Sigmoid colon (tissue), 6 donors: ENCODE measurements at regions not wholly inside any gene's neighbourhood (a gene's known extent, or its start where the extent isn't known, plus 50 kb on each side); places are given as distances from the start of the nearest gene placed in this dataset.

Experiments
- DNase-seq: peaks from one replicate; pipeline ENCODE4 v3.0.0-alpha.2; 2019
- H3K27ac ChIP-seq, 4 donors: fragments of 200-600 bp; sonication (generic); one replicate each; pipeline ENCODE4 v1.5.1; 2016 to 2019; ENCODE audit warnings: mild to moderate bottlenecking in 1 of 4
- H3K27me3 ChIP-seq, 3 donors: fragments of 200-600 bp; sonication (generic); one replicate each; pipeline ENCODE4 v1.5.1; 2019; ENCODE audit warnings: mild to moderate bottlenecking in 1 of 3
- H3K36me3 ChIP-seq, 4 donors: fragments of 200-600 bp; sonication (generic); one replicate each; pipeline ENCODE4 v1.5.1; 2016 to 2019
- H3K4me1 ChIP-seq, 4 donors: fragments of 200-600 bp; sonication (generic); one replicate each; pipeline ENCODE4 v1.5.1; 2017 to 2019
- H3K4me3 ChIP-seq, 4 donors: fragments of 200-600 bp; sonication (generic); one replicate each; pipeline ENCODE4 v1.5.1; 2017 to 2019; ENCODE audit warnings: mild to moderate bottlenecking in 2 of 4, moderate library complexity in 1 of 4
- H3K9me3 ChIP-seq, 4 donors: fragments of 200-600 bp in 3 of 4; sonication (generic) in 3 of 4; one replicate each; pipeline versions ENCODE4 v1.5.1 to v1.6.1; 2013 to 2019
- CTCF ChIP-seq, 4 experiments: fragments of 450-650 bp in 3 of 4; fragments of 200-600 bp in 1 of 4; IDR thresholded peaks; one replicate each; pipeline ENCODE4 v1.5.1; 2016 to 2019; ENCODE audit warnings: antibody characterized with exemption in 4 of 4, mild to moderate bottlenecking in 3 of 4, moderate library complexity in 2 of 4
- EP300 ChIP-seq, 4 donors: sonication (generic); formaldehyde crosslinking; IDR thresholded peaks; one replicate each; pipeline ENCODE4 v1.6.1; 2017; ENCODE audit warnings: antibody characterized with exemption in 4 of 4
- POLR2A ChIP-seq, 2 donors: fragments of 450-650 bp; IDR thresholded peaks; one replicate each; pipeline ENCODE4 v1.6.1; 2016; ENCODE audit warnings: antibody characterized with exemption in 2 of 2, mild to moderate bottlenecking in 2 of 2, moderate library complexity in 2 of 2
- POLR2AphosphoS5 ChIP-seq, 4 donors: sonication (generic); formaldehyde crosslinking; IDR thresholded peaks; one replicate each; pipeline ENCODE4 v1.6.1; 2017; ENCODE audit warnings: antibody characterized with exemption in 4 of 4
- WGBS, 2 donors: extraction: QIAGEN DNeasy Blood & Tissue Kit; methylation state at CpG; one replicate each; pipeline ENCODE4 v1.1.7; 2013; 5-methylcytosine and 5-hydroxymethylcytosine counted together
- intact Hi-C: fragments of 100-400 bp; cut with DNase I; formaldehyde crosslinking; loops from one replicate; pipeline ENCODE4 v1.15.1; 2023
- donor health status: healthy with polysubstance abuse.
- donor health status: healthy.

- DNase-seq = no peak
- peak overlapping the region in 1 of 4 donors; percentile 61 for H3K27ac ChIP-seq
- no peaks in the 10 kb centered on the region for H3K36me3 ChIP-seq
- no peak for TF ChIP-seq POLR2AphosphoS5 (IDR thresholded peaks at IDR 0.05)
- no peak for TF ChIP-seq EP300 (IDR thresholded peaks at IDR 0.05)
- H3K4me1 ChIP-seq = peaks cover 0 to 17% (median 15%) of the 10 kb centered on the region in 4 donors
- intact Hi-C loops = no loop called here
- H3K27me3 ChIP-seq = no peaks in the 10 kb centered on the region
- WGBS, 2 donors = 57 to 74% methylated on average over 9 of the region's 9 CpGs
- H3K9me3 ChIP-seq = no peaks in the 10 kb centered on the region
- H3K4me3 ChIP-seq = no peak overlapping the region
Measured at GRCh38 chr10:88095778-88096431, 232.5 kb downstream of the PTEN start.

GRCh38 chr10:88097092-88097516 is 233.7 kb downstream of the PTEN start:
- TF ChIP-seq CTCF (IDR thresholded peaks at IDR 0.05) (no peak), EP300 (IDR thresholded peaks at IDR 0.05) (no peak)
- Histone ChIP-seq H3K36me3 (no peaks in the 10 kb centered on the region), H3K9me3 (no peaks in the 10 kb centered on the region), H3K4me1 (peaks cover 0 to 17% (median 15%) of the 10 kb centered on the region in 4 donors), H3K27ac (no peak overlapping the region), H3K4me3 (no peak overlapping the region), H3K27me3 (no peaks in the 10 kb centered on the region)
- intact Hi-C loops = no loop called here
- no peak for DNase-seq
- WGBS, 2 donors = 89 to 96% methylated on average over 2 of the region's 2 CpGs

- TF ChIP-seq POLR2AphosphoS5 (IDR thresholded peaks at IDR 0.05) (peak in 2 of 4 donors; percentile 10 to 16), EP300 (IDR thresholded peaks at IDR 0.05) (no peak)
- H3K4me3 ChIP-seq = no peak overlapping the region
- no peaks in the 10 kb centered on the region for H3K27me3 ChIP-seq
- intact Hi-C loops = no loop called here
- no peaks in the 10 kb centered on the region for H3K36me3 ChIP-seq
- peaks cover 0 to 17% (median 15%) of the 10 kb centered on the region in 4 donors for H3K4me1 ChIP-seq
- no peak for DNase-seq
- no peak overlapping the region for H3K27ac ChIP-seq
- H3K9me3 ChIP-seq = no peaks in the 10 kb centered on the region
Measured at GRCh38 chr10:88097536-88097935, 234.1 kb downstream of the PTEN start.

GRCh38 chr10:88100281-88100680 is 236.9 kb downstream of the PTEN start:
- Histone ChIP-seq H3K4me1 (peaks cover 0 to 11% (median 10%) of the 10 kb centered on the region in 4 donors), H3K27me3 (no peaks in the 10 kb centered on the region), H3K36me3 (no peaks in the 10 kb centered on the region), H3K4me3 (no peak overlapping the region), H3K27ac (no peak overlapping the region), H3K9me3 (no peaks in the 10 kb centered on the region)
- intact Hi-C loops = no loop called here
- TF ChIP-seq POLR2A (IDR thresholded peaks at IDR 0.05) (no peak), EP300 (IDR thresholded peaks at IDR 0.05) (no peak), POLR2AphosphoS5 (IDR thresholded peaks at IDR 0.05) (no peak), CTCF (IDR thresholded peaks at IDR 0.05) (no peak)
- DNase-seq = no peak

- H3K36me3 ChIP-seq = no peaks in the 10 kb centered on the region
- H3K27ac ChIP-seq = no peak overlapping the region
- H3K27me3 ChIP-seq = no peaks in the 10 kb centered on the region
- H3K9me3 ChIP-seq = no peaks in the 10 kb centered on the region
- no peak overlapping the region for H3K4me3 ChIP-seq
- intact Hi-C loops = no loop called here
- DNase-seq = no peak
- no peak for TF ChIP-seq EP300 (IDR thresholded peaks at IDR 0.05)
- TF ChIP-seq POLR2AphosphoS5 (IDR thresholded peaks at IDR 0.05) = no peak
- no peak for TF ChIP-seq CTCF (IDR thresholded peaks at IDR 0.05)
- no peak for TF ChIP-seq POLR2A (IDR thresholded peaks at IDR 0.05)
- H3K4me1 ChIP-seq = no peaks in the 10 kb centered on the region
- 93 to 94% methylated on average over 2 of the region's 2 CpGs for WGBS, 2 donors
Measured at GRCh38 chr10:88101666-88102065, 238.2 kb downstream of the PTEN start.

GRCh38 chr10:88103576-88103975 is 240.2 kb downstream of the PTEN start:
- Histone ChIP-seq H3K4me3 (no peak overlapping the region), H3K36me3 (no peaks in the 10 kb centered on the region)
- DNase-seq = no peak

More at GRCh38 chr10:88103576-88103975, 240.2 kb downstream of the PTEN start:
- intact Hi-C loops = no loop called here
- Histone ChIP-seq H3K4me1 (no peaks in the 10 kb centered on the region), H3K9me3 (no peaks in the 10 kb centered on the region), H3K27ac (no peak overlapping the region), H3K27me3 (no peaks in the 10 kb centered on the region)
- TF ChIP-seq POLR2A (IDR thresholded peaks at IDR 0.05) (no peak), CTCF (IDR thresholded peaks at IDR 0.05) (no peak), POLR2AphosphoS5 (IDR thresholded peaks at IDR 0.05) (no peak), EP300 (IDR thresholded peaks at IDR 0.05) (no peak)
